Hippocampal formation (tissue), 2 donors: ENCODE measurements at regions not wholly inside any gene's neighbourhood (a gene's known extent, or its start where the extent isn't known, plus 50 kb on each side); places are given as distances from the start of the nearest gene placed in this dataset.

Source experiments
- DNase-seq, 2 donors: peaks; one replicate each; lab custom pipeline; 2025; lab: John Stamatoyannopoulos, UW

DNA sequence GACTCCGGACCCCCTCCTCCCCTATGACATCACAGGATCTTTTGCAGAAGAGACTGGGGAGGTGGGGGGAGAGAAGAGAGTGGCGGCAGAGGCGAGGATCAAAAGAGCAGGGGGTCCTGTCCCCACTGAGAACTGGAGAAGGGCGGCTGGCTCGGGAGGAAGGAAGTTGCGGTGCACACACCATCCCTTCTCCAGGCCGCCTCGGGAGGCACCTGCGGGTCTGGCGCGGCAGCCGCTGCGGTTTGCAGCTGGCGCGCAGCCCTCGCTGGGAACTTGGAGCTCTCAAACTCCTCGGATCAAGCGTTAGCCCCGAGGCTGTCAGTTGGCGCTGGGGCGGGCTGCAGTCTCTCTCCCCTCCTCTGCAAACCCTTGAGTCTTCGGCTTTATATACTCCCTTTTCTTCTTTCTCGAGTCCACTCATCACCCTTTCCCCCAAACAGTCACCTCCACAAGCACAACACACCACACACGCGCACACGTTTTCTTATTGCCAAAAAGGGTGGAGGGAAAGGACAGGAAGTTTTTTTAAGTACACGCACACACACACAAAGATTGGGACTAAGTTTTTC lies 180.7 kb downstream of the TBXT start:
- no peak for DNase-seq

DNA sequence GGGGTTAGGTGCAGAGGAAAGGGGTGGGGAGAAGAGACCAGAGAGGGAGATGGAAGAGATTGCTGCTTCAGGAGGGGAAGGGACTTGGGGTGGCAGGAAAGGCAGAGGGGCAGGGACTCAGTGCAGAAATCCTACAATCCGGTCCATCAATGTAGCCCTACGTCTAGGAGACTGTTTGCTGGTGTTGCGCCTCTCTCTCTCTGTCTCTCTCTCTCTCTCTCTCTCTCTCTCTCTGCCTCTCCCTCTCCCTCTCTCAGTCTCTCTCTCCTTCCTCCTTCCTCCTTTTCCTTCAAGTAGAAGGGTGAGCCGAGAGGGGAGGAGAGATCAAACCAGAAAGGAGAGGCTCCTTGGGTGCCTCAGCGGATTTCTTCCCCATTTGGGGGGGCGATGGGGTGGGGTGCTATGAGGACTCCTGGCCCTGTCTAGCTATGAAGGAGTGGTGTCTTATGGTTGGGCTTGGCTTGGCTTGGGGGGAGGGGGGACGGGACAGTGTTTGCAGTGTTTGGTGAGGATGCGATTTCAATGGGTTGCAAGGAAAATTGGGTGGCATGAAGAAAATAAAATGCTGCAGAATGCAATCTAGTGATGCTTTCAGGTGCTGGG lies 181.2 kb downstream of the TBXT start:
- no peak for DNase-seq

DNA sequence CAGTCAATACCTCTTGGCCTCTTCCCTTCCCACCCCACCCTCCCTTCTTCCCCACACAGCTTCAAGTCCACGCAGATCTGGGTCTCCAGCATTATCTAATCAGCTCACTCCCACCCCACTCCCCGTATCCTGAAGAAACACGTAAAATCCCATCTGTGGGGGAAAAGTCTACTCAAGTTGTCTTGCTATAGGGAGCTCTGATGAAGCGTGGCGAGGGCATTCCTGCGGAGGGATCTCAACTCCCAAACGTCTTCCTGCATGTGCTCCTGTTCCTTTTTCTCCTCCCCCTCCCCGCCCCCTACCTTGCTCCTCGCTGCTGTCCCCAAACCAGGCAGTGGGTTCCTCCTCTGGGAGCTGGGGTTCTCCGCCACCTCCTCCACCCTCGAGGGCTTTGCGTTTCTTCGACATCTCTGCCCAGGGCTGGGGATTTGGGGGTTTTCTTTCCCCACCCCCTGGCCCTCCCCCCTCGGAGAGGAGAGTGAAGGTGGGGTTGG lies 181.8 kb downstream of the TBXT start:
- no peak for DNase-seq

GRCh38 chr6:165985281-165985805 lies 182.3 kb downstream of the TBXT start:
- DNase-seq: no peak

- no peak for DNase-seq
Observed at GRCh38 chr6:165984729-165985275, 182.8 kb downstream of the TBXT start.

GRCh38 chr6:165983112-165984072 lies 184.3 kb downstream of the TBXT start:
- no peak for DNase-seq

DNA sequence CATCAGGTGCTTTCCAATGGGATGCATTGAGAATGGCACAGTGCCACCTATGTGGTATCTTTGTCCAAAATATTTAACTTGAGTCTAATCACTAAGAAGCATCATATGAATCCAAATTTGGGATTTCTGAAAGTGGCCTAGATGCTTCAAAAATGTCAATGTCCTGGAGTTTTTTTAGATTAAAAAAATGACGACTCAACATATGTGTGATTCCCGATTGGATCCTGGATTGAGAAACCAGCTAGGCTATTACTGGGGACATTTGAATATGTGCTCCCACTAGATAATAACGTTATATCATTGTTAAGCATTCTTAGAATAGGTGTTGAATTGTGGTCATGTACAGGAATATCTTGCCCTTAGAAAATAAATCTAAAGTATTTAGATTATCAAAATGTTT lies 189.2 kb downstream of the TBXT start:
- DNase-seq: no peak

GRCh38 chr6:165976684-165977083 lies 191.0 kb downstream of the TBXT start:
- no peak for DNase-seq

GRCh38 chr6:165974817-165975216 lies 192.8 kb downstream of the TBXT start:
- DNase-seq: no peak

DNA sequence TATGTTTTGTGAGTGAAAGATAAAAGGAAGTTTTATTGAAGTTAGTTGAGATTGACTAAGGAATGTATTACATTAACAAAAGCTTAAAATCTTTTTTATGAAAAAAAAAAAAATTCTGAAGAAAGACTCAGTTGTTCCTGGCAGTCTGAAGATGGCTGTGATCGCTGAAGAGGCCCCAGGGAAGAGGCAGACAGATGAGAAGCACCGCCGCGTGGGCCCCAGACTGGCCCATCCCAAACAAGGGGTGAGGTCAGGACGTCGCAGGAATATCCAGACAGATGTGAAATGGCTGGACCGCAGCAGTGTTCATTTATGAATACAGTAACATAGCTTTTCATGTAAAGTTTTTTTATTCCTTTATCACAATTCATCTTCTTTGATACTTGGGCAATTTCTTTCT lies 194.2 kb downstream of the TBXT start:
- DNase-seq: no peak

DNA sequence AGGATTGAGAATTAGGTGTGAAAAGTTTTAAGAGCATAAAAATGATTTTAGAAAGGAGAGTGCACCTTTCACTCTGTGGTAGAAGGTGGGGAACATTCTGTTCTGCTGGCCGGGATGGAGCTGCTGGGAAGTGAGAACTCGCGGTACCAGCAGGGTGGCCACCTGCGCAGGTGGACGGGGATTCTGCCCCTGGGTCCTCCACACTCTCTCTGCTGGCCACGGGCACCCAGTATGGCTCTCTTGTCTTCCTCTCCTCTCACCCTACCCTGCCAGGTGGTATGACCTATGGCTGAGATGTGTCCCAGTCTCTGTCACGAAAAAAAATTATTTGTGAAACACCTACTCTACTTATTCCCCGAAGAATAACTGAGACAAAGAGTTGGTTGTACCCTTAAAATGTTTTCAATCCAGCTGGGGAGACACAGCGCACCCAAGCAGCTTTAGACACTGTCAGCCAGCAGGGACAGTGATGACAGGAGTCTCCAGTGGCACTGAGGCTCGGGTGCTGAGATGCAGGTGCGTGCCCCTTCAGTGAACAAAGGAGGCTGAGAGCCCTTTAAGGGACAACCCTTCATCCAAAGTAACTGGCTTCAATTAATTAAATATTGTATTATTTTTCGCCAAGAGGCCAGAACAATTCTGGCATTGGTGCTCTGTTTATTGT lies 195.4 kb downstream of the TBXT start:
- no peak for DNase-seq

DNA sequence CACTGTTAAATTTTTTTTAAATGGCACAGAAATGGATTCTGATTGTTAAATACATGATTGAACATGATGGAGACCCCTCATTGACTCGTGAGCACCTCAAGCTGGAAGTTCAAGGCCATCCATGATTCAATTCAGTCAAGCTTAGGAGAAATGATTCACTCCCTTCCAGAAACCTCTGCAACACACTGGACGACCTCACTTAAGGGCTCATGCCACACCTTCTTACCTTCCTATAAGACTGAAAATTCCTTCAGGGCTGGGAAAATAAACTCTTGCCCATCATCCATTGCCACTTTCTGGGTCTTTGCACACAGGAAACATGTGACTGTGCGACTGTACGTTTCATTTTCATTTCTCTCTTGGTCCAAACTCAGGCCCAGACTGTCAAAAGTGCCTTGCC lies 196.4 kb downstream of the TBXT start:
- no peak for DNase-seq

DNA sequence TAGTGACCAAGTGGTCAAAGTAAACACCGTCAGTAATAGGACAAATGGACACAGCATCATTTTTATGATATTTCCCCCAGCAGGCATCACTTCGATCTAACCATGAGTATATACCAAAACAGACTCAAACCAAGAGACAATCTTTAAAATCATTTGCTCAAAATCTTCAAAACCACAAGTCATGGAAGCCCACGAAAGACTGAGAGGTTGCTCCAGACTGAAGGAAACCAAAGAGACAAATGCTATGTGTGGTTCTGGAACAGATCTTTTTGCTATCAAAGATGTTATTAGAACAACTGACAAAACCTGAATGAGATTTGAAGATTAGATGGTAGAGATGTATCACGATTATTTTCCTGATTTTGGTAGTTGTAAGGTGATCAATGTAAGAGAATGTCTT lies 197.7 kb downstream of the TBXT start:
- DNase-seq: no peak

DNA sequence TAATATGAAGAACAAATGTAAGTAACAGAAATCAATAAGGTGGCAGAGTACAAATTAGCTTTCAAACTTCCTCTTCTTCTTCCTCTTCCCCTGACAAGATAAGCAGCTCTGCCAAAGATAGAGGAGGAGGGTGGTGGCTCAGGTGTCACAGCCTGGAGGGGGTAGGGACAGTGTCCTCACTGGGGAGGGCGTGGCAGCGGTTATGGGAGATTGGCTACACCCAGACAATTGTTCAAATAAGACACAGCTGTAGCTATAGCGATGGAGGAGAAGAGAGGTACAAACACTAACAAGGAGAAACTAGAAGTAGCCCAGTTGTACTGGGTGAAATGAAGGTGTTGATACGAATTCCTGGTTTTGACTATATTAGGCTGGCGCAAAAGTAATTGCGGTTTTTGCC lies 198.5 kb downstream of the TBXT start:
- no peak for DNase-seq

GRCh38 chr6:165968408-165968807 lies 199.2 kb downstream of the TBXT start:
- DNase-seq: no peak

DNA sequence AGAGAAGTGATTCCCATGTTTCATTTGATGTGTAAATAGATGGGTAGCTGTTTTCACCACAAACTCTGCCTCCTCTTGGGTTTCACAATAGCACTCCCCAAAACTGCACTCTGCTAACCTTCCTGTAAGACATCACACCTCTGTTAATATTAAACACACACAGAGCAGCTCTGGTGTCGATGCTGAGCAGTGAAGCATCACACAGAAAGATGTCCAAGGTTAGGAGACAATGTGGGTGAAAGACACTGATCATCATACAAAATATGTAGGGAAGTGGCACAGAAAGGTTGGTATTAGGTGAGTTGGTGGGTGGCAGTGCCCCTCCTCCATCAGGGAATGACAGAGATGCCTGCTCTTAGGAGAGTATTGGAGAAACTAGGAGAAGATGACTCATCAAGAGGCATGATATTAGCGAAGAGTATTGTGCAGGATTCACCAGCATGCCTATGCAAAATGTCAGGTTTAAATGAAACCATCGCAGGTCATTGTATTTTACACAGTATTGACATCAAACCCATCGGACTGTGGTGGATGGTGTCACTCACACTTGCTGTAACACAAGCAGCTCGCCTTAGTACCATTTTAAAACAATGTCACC lies 199.7 kb downstream of the TBXT start:
- no peak for DNase-seq

DNA sequence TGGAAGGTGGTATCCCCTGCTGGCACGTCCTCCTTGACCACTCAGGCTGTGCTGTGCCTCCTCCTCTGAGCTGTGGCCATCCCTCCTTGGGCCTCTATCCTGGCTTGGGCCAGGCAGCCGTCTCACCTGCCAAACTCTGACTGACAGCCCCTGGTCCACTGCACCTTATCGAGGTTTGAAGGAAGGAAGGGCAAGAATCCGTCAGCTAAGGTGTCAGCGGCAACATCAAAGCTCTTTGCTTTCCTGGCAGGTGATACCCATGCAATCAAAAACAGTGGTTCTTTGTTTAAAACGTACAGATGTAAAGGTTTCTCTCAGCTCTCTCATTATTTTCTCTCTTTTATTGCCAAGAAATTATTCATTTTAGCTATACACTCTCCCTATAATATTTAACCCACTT lies 203.9 kb downstream of the TBXT start:
- DNase-seq: no peak

GRCh38 chr6:165962366-165962765 lies 205.3 kb downstream of the TBXT start:
- no peak for DNase-seq

DNA sequence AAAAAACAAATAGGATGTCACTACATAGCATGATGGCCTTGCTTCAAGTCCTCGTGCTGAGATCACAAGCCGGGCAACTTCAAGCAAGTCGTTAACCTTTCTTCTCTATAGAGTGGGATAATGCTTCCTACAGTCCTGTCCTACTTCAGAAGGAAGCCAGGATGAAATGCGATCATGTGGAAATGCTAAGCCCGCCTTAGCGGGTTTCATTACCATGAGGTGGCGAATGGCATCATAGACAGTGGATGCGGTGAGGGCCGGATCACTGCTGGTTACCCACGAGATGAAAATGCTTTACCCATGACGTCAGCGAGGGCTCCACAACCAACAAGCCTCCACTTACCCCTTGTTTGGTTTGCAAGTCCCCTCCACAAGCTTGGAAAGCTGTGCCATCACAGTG lies 206.4 kb downstream of the TBXT start:
- no peak for DNase-seq

- DNase-seq: no peak
Observed at GRCh38 chr6:165960695-165961094, 207.0 kb downstream of the TBXT start.

DNA sequence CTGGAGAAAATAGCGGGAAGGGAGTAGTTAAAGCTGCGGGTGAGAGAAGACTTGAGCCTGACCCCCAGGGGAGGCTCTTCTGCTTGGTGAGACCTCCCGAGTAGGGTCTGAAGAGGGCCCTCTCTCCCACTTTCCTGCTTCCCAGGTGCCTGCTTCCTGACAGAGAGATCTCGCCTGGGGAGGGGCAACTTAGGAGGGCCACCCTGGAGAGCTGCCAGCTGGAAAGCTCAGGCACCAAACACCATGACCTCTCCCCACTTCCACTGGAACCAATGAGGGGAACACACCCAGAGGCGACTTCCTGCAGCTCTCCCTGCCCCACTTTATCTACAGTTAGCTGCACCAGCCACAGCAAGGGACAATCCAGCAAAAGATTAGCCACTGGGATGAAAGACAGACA lies 208.0 kb downstream of the TBXT start:
- DNase-seq: no peak
